ENCODE measurements at regions not wholly inside any gene's neighbourhood (a gene's known extent, or its start where the extent isn't known, plus 50 kb on each side); places are given as distances from the start of the nearest gene placed in this dataset.

GRCh38 chr16:85192238-85193114 is 80.2 kb upstream of the CIBAR2 start:
- H3K4me1 ChIP-seq (ENCODE audit: control insufficient read depth, insufficient read depth, low read length), result peaks cover 41% of the 10 kb centered on the region
- H3K36me3 ChIP-seq (ENCODE audit: control insufficient read depth, insufficient read depth, low read length, severe bottlenecking), result peaks cover 7% of the 10 kb centered on the region

GRCh38 chr16:85193115-85193493 is 80.8 kb upstream of the CIBAR2 start:
- H3K9me3 ChIP-seq (ENCODE audit: control insufficient read depth, low read length), result peaks cover 7% of the 10 kb centered on the region
- H3K36me3 ChIP-seq (ENCODE audit: control insufficient read depth, insufficient read depth, low read length, severe bottlenecking), result peaks cover 3% of the 10 kb centered on the region
- DNase-seq (ENCODE audit: low read depth), result no peak
- H3K4me3 ChIP-seq (ENCODE audit: low read length), result no peak overlapping the region
- H3K27me3 ChIP-seq (replicated peaks; ENCODE audit: control insufficient read depth, insufficient read depth, low read length), result no peaks in the 10 kb centered on the region
- peaks cover 46% of the 10 kb centered on the region for H3K4me1 ChIP-seq (ENCODE audit: control insufficient read depth, insufficient read depth, low read length)
- no peak overlapping the region for H3K9ac ChIP-seq (ENCODE audit: low read length)

More at GRCh38 chr16:85192238-85193114, 80.2 kb upstream of the CIBAR2 start:
- no peak overlapping the region for H3K9ac ChIP-seq (ENCODE audit: low read length)
- DNase-seq (ENCODE audit: low read depth), result no peak
- no peak overlapping the region for H3K4me3 ChIP-seq (ENCODE audit: low read length)
- no peaks in the 10 kb centered on the region for H3K27me3 ChIP-seq (replicated peaks; ENCODE audit: control insufficient read depth, insufficient read depth, low read length)
- peaks cover 7% of the 10 kb centered on the region for H3K9me3 ChIP-seq (ENCODE audit: control insufficient read depth, low read length)

- Histone ChIP-seq H3K27me3 (replicated peaks; ENCODE audit: control insufficient read depth, insufficient read depth, low read length) (no peaks in the 10 kb centered on the region), H3K4me1 (ENCODE audit: control insufficient read depth, insufficient read depth, low read length) (peaks cover 54% of the 10 kb centered on the region), H3K9me3 (ENCODE audit: control insufficient read depth, low read length) (peaks cover 7% of the 10 kb centered on the region), H3K36me3 (ENCODE audit: control insufficient read depth, insufficient read depth, low read length, severe bottlenecking) (peaks cover 3% of the 10 kb centered on the region), H3K9ac (ENCODE audit: low read length) (no peak overlapping the region), H3K4me3 (ENCODE audit: low read length) (no peak overlapping the region)
- DNase-seq (ENCODE audit: low read depth), result no peak
Observed at GRCh38 chr16:85193876-85194275, 81.6 kb upstream of the CIBAR2 start.

GRCh38 chr16:85194307-85195270 is 82.3 kb upstream of the CIBAR2 start:
- no peak for DNase-seq (ENCODE audit: low read depth)
- Histone ChIP-seq H3K9me3 (ENCODE audit: control insufficient read depth, low read length) (peaks cover 7% of the 10 kb centered on the region), H3K4me3 (ENCODE audit: low read length) (no peak overlapping the region), H3K36me3 (ENCODE audit: control insufficient read depth, insufficient read depth, low read length, severe bottlenecking) (peaks cover 1% of the 10 kb centered on the region), H3K4me1 (ENCODE audit: control insufficient read depth, insufficient read depth, low read length) (peaks cover 54% of the 10 kb centered on the region), H3K9ac (ENCODE audit: low read length) (no peak overlapping the region), H3K27me3 (replicated peaks; ENCODE audit: control insufficient read depth, insufficient read depth, low read length) (no peaks in the 10 kb centered on the region)

GRCh38 chr16:85195271-85195647 is 83.0 kb upstream of the CIBAR2 start:
- peaks cover 60% of the 10 kb centered on the region for H3K4me1 ChIP-seq (ENCODE audit: control insufficient read depth, insufficient read depth, low read length)
- H3K36me3 ChIP-seq (ENCODE audit: control insufficient read depth, insufficient read depth, low read length, severe bottlenecking), result no peaks in the 10 kb centered on the region
- no peaks in the 10 kb centered on the region for H3K27me3 ChIP-seq (replicated peaks; ENCODE audit: control insufficient read depth, insufficient read depth, low read length)
- no peak overlapping the region for H3K4me3 ChIP-seq (ENCODE audit: low read length)
- H3K9ac ChIP-seq (ENCODE audit: low read length), result peak overlapping the region; percentile 65
- DNase-seq (ENCODE audit: low read depth), result no peak
- peaks cover 2% of the 10 kb centered on the region for H3K9me3 ChIP-seq (ENCODE audit: control insufficient read depth, low read length)

- Histone ChIP-seq H3K9ac (ENCODE audit: low read length) (peak overlapping the region; percentile 65), H3K27me3 (replicated peaks; ENCODE audit: control insufficient read depth, insufficient read depth, low read length) (no peaks in the 10 kb centered on the region), H3K36me3 (ENCODE audit: control insufficient read depth, insufficient read depth, low read length, severe bottlenecking) (no peaks in the 10 kb centered on the region), H3K9me3 (ENCODE audit: control insufficient read depth, low read length) (no peaks in the 10 kb centered on the region), H3K4me3 (ENCODE audit: low read length) (peak overlapping the region; percentile 30), H3K4me1 (ENCODE audit: control insufficient read depth, insufficient read depth, low read length) (peaks cover 69% of the 10 kb centered on the region)
- DNase-seq (ENCODE audit: low read depth), result no peak
Observed at GRCh38 chr16:85195900-85196772, 83.9 kb upstream of the CIBAR2 start.

GRCh38 chr16:85196976-85197375 is 84.7 kb upstream of the CIBAR2 start:
- H3K4me1 ChIP-seq (ENCODE audit: control insufficient read depth, insufficient read depth, low read length), result peaks cover 77% of the 10 kb centered on the region

GRCh38 chr16:85197611-85198566 is 85.6 kb upstream of the CIBAR2 start:
- H3K4me3 ChIP-seq (ENCODE audit: low read length), result no peak overlapping the region
- H3K4me1 ChIP-seq (ENCODE audit: control insufficient read depth, insufficient read depth, low read length), result peaks cover 79% of the 10 kb centered on the region
- no peak for DNase-seq (ENCODE audit: low read depth)
- H3K27me3 ChIP-seq (replicated peaks; ENCODE audit: control insufficient read depth, insufficient read depth, low read length), result no peaks in the 10 kb centered on the region
- H3K36me3 ChIP-seq (ENCODE audit: control insufficient read depth, insufficient read depth, low read length, severe bottlenecking), result no peaks in the 10 kb centered on the region
- no peaks in the 10 kb centered on the region for H3K9me3 ChIP-seq (ENCODE audit: control insufficient read depth, low read length)
- H3K9ac ChIP-seq (ENCODE audit: low read length), result peak overlapping the region; percentile 23

More at GRCh38 chr16:85196976-85197375, 84.7 kb upstream of the CIBAR2 start:
- H3K9me3 ChIP-seq (ENCODE audit: control insufficient read depth, low read length), result no peaks in the 10 kb centered on the region
- no peak for DNase-seq (ENCODE audit: low read depth)
- no peaks in the 10 kb centered on the region for H3K36me3 ChIP-seq (ENCODE audit: control insufficient read depth, insufficient read depth, low read length, severe bottlenecking)
- no peaks in the 10 kb centered on the region for H3K27me3 ChIP-seq (replicated peaks; ENCODE audit: control insufficient read depth, insufficient read depth, low read length)
- H3K4me3 ChIP-seq (ENCODE audit: low read length), result peak overlapping the region; percentile 46
- H3K9ac ChIP-seq (ENCODE audit: low read length), result peak overlapping the region; percentile 65

- no peaks in the 10 kb centered on the region for H3K27me3 ChIP-seq (replicated peaks; ENCODE audit: control insufficient read depth, insufficient read depth, low read length)
- H3K9me3 ChIP-seq (ENCODE audit: control insufficient read depth, low read length), result no peaks in the 10 kb centered on the region
- no peak for DNase-seq (ENCODE audit: low read depth)
- H3K4me1 ChIP-seq (ENCODE audit: control insufficient read depth, insufficient read depth, low read length), result peaks cover 88% of the 10 kb centered on the region
- peak overlapping the region; percentile 74 for H3K9ac ChIP-seq (ENCODE audit: low read length)
- H3K4me3 ChIP-seq (ENCODE audit: low read length), result peak overlapping the region; percentile 55
- H3K36me3 ChIP-seq (ENCODE audit: control insufficient read depth, insufficient read depth, low read length, severe bottlenecking), result no peaks in the 10 kb centered on the region
Observed at GRCh38 chr16:85199069-85199725, 86.9 kb upstream of the CIBAR2 start.

All from adipocyte (in vitro differentiated cells).